HepG2 (cell line): ENCODE measurements at regions not wholly inside any gene's neighbourhood (a gene's known extent, or its start where the extent isn't known, plus 50 kb on each side); places are given as distances from the start of the nearest gene placed in this dataset.

Source experiments
- ATAC-seq: fragments of 200-7000 bp; cut with Tn5 transposase; 3 replicates; pipeline ENCODE4 v1.9.1; 2020; ENCODE audit warnings: mild to moderate bottlenecking, moderate library complexity
- BruUV-seq: library from RNA; stranded (reverse); fragments of 400-500 nt; replicated peaks from 2 replicates; lab custom pipeline; 2021; lab: Mats Ljungman, UMichigan
- CTCF ChIA-PET: fragments of 300-600 bp; formaldehyde crosslinking; extraction: SDS; loops from one replicate; lab custom pipeline; 2021; ENCODE audit warnings: low total read pairs, inconsistent platforms, low intra/inter-chr PET ratio; lab: Yijun Ruan, JAX
- POLR2A ChIA-PET: fragments of 350-600 bp; sonication (Branson Sonifier 250); formaldehyde crosslinking; loops from one replicate; lab custom pipeline; 2020; ENCODE audit warnings: antibody characterized with exemption, inconsistent platforms; lab: Yijun Ruan, JAX
- DNase-seq: peaks from one replicate; pipeline ENCODE4 v3.0.0-alpha.2; 2015; ENCODE audit warnings: low spot score
- FAIRE-seq: peaks from 3 replicates; lab custom pipeline; 2011; peaks lifted over from hg19 to GRCh38; lab: Jason Lieb, UNC
- H2AFZ ChIP-seq: one replicate; pipeline ENCODE4 v1.6.1; 2011; ENCODE audit warnings: low read length, inconsistent platforms
- H3K27ac ChIP-seq: fragments of 300-600 bp; 3 replicates; pipeline ENCODE4 v1.8.0; 2011; ENCODE audit warnings: mixed run types, mild to moderate bottlenecking, mixed read lengths, low read length, inconsistent platforms; ENCODE audit not compliant: insufficient read depth; ENCODE audit errors: extremely low read length
- H3K27me3 ChIP-seq, 2 experiments: fragments of 200-600 bp in 1 of 2; 2 replicates in 1 of 2; 3 replicates in 1 of 2; pipeline versions ENCODE4 v1.6.0 to v1.8.0; 2011; ENCODE audit warnings: low read length in 2 of 2, mild to moderate bottlenecking in 2 of 2, moderate library complexity in 2 of 2, inconsistent platforms in 1 of 2; ENCODE audit not compliant: insufficient read depth in 2 of 2, control insufficient read depth in 1 of 2
- H3K36me3 ChIP-seq, 2 experiments: fragments of 200-600 bp in 1 of 2; replicated peaks in 1 of 2; 2 replicates in 1 of 2; 3 replicates in 1 of 2; pipeline versions ENCODE4 v1.5.1 to v1.8.0; 2011; ENCODE audit warnings: low read length in 2 of 2, inconsistent platforms in 1 of 2; ENCODE audit not compliant: insufficient read depth in 2 of 2, control insufficient read depth in 1 of 2
- H3K4me1 ChIP-seq: 2 replicates; pipeline ENCODE4 v1.5.1; 2012; ENCODE audit warnings: low read length, inconsistent platforms; ENCODE audit not compliant: insufficient read depth
- H3K4me2 ChIP-seq: 2 replicates; pipeline ENCODE4 v1.6.0; 2011; ENCODE audit warnings: low read depth, low read length, inconsistent platforms
- H3K4me3 ChIP-seq, 3 experiments: fragments of 200-600 bp in 1 of 3; sonication (generic), shearing (Covaris generic) in 1 of 3; replicated peaks in 1 of 3; 2 replicates each; pipeline ENCODE4 v1.5.1; 2011 to 2016; ENCODE audit warnings: low read length in 3 of 3, inconsistent platforms in 2 of 3, low read depth in 2 of 3, mild to moderate bottlenecking in 2 of 3, control low read depth in 1 of 3, mixed read lengths in 1 of 3; ENCODE audit not compliant: insufficient read depth in 1 of 3
- H3K79me2 ChIP-seq: one replicate; pipeline ENCODE4 v1.6.1; 2011; ENCODE audit warnings: low read length, inconsistent platforms; ENCODE audit not compliant: insufficient read depth
- H3K9ac ChIP-seq: 2 replicates; pipeline ENCODE4 v1.6.0; 2011; ENCODE audit warnings: mild to moderate bottlenecking, low read depth, low read length, inconsistent platforms; ENCODE audit not compliant: insufficient read depth
- H3K9me3 ChIP-seq: 2 replicates; pipeline ENCODE4 v1.5.1; 2012; ENCODE audit warnings: mild to moderate bottlenecking, low read length
- H4K20me1 ChIP-seq: 2 replicates; pipeline ENCODE4 v1.6.0; 2011; ENCODE audit warnings: inconsistent platforms, mild to moderate bottlenecking, low read length, moderate library complexity; ENCODE audit not compliant: insufficient read depth
- ZNF407 ChIP-seq: sonication (generic); formaldehyde crosslinking; IDR thresholded peaks from one replicate; pipeline ENCODE4 v1.5.1; 2020; ENCODE audit warnings: mild to moderate bottlenecking, missing genetic modification reagents; ENCODE audit errors: not compliant biosample characterization
- WGBS: methylation state at CpG from one replicate; pipeline ENCODE4 v1.1.6; 2017; ENCODE audit warnings: low lambda C conversion rate; 5-methylcytosine and 5-hydroxymethylcytosine counted together
- in situ Hi-C: cut with HindIII; loops from 2 replicates; pipeline ENCODE4 v1.10.0; 2017; ENCODE audit warnings: low pct_unique_long_range_greater_than_20kb; ENCODE audit not compliant: extremely low pct_ligation_motif_present
- intact Hi-C: fragments of 100-400 bp; cut with micrococcal nuclease; formaldehyde crosslinking; loops from one replicate; pipeline ENCODE4 v1.10.0; 2022; ENCODE audit not compliant: unreplicated experiment

- TF ChIP-seq ZNF407 (CRISPR knock-in tag): no peak
- in situ Hi-C loops (no loop called here), intact Hi-C loops (no loop called here)
- no TSS peak for BruUV-seq
- no peak for ATAC-seq
- no peaks in the 10 kb centered on the region for H3K27me3 ChIP-seq
- WGBS: 4% methylated on average over 1 of the region's 1 CpG
- H4K20me1 ChIP-seq: no peaks in the 10 kb centered on the region
- ChIA-PET POLR2A (no interaction called here), CTCF (no interaction called here)
- no peaks in the 10 kb centered on the region for H3K79me2 ChIP-seq
- DNase-seq: no peak
- H3K4me2 ChIP-seq: no peak overlapping the region
- no peak overlapping the region for H3K4me3 ChIP-seq
- H3K4me1 ChIP-seq: no peaks in the 10 kb centered on the region
- FAIRE-seq: no peak
- no peaks in the 10 kb centered on the region for H3K9me3 ChIP-seq
- no peak overlapping the region for H3K27ac ChIP-seq
- no peaks in the 10 kb centered on the region for H3K36me3 ChIP-seq
- H2AFZ ChIP-seq: no peak overlapping the region
- H3K9ac ChIP-seq: no peak overlapping the region
Observed at GRCh38 chrX:130516123-130516522, 114.3 kb downstream of the RBMX2 start.
